GM19463 (cell line): ENCODE measurements at regions not wholly inside any gene's neighbourhood (a gene's known extent, or its start where the extent isn't known, plus 50 kb on each side); places are given as distances from the start of the nearest gene placed in this dataset.

Experiments
- ATAC-seq: cut with Tn5 transposase; IDR thresholded peaks from one replicate; pipeline ENCODE4 v1.9.1; 2021; ENCODE audit warnings: mild to moderate bottlenecking, moderate library complexity; ENCODE audit not compliant: unreplicated experiment

DNA sequence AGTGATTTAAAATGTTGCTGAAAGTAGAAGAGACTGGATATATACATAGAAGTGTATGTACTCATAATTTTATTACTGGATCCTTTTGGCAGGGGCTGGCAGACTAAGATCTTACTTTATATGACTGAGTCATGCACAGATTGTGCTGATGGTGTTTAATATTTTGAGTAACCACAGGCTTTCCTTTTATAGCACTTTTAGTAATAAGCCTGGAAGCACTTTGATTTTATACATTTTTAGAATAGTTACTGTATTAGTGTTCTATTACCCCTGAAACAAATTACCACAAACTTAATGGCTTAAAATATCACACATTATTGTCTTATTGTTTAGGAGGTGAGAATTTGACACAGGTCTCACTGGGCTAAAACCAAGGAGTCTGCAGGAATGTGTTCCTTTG lies 113.4 kb upstream of the CDH8 start:
- ATAC-seq = no peak

DNA sequence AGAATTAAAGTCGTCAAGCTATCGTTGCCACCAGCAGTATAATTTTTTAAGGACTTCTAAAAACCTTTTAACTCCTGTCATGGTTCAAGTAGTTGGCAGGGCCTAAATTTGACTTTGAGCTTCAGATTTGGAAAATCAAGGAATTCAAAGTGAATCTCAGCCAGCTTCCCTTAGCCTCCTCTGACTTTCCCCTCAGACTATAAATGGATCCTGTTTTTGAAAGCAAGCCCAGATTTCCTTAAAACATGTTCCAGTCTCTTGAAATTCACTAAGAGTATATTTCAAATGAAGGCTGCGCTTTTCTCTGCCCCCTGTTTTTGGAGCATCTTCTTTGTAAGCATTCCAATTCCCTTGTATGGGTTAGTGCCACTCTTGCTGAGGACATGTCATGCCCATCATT lies 101.8 kb upstream of the CDH8 start:
- no peak for ATAC-seq

DNA sequence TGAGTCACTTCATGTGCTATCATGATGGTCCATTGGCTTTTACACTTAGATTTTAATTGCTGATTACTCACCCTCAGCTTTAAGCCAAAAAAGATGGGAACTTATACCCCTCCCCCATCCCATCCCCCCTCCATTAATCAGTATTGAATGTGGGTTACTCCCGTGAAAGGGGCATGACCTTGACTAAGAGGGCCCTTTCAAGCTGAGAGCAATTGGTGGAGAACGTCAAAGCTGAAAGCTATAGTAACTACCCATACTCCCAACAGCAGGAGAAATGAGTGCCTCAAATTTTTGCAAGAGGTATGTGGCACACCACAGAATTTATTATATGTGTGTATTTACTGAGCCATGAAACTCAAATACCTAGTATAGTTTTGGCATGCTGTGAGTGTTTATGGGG lies 99.7 kb upstream of the CDH8 start:
- no peak for ATAC-seq

DNA sequence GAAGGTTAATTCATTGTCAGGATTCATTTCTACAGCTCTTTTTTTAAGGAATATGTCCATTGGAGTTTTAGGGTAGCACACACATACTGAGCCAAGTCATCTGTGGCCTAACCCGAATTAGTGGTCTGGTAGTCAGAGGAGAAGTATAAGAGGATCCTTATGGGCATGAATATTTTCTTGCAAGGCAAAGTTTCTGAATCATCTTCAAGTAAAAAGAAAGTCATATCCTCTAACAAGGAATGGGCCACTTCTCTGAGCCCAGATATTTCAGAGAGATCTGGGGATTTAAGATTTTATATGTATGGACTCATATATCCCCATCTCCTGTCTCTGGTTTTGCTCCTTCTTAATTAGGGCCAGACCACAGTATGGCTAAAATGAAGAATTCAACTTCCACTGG lies 99.2 kb upstream of the CDH8 start:
- ATAC-seq = no peak

DNA sequence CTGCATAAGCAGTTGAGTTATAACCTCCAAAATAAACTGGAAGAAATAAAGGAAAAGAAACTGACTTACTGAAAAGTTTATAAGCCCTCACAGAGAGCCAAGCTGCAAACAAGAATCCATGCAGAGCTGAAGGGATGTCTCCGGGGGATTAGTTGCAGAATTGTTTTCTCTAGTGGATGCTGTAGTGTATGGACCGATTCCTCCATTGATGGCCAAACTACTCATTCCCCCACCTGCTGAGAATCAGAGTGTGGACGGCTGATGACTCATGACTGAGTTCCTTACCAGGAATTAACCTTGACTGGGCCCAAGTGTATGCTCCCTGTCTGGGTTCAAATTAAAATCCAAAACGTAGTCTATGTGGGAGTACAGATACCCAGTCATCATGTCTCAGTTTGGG lies 93.9 kb upstream of the CDH8 start:
- no peak for ATAC-seq

DNA sequence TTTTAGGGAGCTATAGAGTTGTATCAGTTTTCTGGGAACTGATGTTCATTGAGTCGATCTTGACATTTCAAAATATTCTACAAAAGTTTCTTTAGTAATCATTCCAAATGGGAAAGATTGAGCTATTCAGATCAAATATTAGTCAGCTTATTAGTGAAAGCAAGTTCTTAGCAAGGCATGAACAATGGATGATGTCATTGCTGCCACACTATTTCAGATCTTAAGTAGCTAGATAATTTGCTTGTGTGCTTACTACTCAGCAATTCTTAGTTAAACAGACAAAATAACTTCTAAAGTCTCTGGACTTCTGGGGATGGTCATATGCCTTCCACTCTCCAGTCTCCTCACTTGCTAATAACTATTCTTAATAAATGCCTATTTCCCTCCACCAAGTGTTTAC lies 69.0 kb upstream of the CDH8 start:
- no peak for ATAC-seq

DNA sequence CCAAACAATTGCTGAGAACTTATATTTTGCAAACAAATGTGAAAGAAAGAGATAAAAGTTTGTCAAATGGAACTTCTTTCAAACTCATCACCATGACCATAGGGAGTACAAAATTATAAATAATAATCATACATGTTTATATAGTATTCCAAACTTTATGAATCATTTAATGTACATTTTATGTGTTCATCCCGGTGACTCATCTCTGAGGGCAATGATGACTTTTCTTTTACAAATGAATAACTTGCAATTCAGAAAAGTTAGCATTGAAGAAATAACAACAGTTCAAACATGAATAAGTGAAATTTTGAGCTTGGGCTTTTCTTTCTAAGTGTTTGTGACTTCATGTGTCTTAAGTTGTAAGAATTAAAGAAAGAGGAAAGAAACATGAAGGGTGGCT lies 66.3 kb upstream of the CDH8 start:
- no peak for ATAC-seq

DNA sequence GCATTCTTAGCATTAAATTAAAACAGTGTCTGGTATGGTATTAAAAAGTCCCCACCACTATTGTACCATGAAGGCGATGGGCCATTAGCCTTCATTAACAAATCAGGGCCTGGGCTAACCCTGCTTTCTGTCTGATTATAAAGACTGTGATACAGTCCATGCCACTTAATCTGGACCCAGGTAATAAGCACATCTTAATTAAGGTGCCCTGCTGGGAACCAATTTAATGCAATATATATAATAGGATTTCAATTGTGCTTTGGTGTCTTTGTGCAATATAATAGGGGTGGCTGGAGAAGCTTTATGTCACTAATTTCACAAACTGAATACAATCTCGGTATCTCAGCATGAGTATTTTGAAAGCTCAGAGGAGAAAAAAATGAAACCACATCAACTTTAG lies 64.4 kb upstream of the CDH8 start:
- ATAC-seq = no peak

DNA sequence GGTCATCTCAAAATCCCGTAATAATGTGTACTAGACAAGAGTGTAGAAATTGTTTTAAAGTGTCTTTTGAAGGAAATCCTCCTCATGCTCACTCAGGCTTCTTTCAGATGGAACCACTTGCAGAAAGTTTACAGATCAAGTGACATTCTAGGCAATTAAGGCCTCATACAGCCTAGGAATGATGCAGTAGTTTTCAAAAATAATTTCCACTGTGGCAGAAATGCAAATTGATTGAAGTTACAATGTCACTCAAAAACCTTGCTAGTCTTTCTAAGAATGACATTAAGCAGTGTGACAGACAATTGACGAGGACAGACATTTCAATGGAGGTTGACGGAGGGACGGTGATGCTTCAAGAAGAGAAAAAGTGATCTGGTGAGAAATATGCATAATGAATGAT lies 53.5 kb upstream of the CDH8 start:
- ATAC-seq = no peak

DNA sequence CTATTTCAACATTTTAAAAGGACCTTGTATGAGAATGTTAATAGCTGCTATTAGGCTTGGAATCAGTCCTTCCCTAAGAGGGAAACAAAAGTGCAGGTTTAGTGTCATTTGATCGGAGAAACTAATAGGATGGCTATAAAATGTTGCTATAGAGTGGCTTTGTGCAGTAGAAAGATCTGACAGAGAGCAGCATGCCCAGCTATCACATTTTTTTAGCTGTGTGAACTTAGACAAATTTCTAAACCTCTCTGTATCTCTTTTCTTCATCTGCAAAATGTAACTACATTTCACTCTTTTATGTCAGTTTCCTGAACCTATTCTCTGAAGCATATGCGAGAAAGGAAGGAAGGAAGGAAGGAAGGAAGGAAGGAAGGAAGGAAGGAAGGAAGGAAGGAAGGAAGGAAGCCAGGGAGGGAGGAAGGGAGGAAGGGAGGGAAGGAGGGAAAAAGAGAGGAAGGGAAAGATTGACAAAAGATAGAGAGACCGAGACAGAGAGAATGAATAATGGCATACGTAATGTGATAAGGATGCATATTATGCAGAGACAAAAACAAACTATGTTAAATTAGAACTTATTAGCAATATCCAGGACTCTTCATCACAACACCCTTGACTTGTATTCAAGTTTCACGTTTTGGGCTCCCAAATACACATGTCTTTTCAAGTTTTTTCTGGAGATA lies 52.6 kb upstream of the CDH8 start:
- ATAC-seq = no peak
